ENCODE measurements at regions not wholly inside any gene's neighbourhood (a gene's known extent, or its start where the extent isn't known, plus 50 kb on each side); places are given as distances from the start of the nearest gene placed in this dataset.

DNA sequence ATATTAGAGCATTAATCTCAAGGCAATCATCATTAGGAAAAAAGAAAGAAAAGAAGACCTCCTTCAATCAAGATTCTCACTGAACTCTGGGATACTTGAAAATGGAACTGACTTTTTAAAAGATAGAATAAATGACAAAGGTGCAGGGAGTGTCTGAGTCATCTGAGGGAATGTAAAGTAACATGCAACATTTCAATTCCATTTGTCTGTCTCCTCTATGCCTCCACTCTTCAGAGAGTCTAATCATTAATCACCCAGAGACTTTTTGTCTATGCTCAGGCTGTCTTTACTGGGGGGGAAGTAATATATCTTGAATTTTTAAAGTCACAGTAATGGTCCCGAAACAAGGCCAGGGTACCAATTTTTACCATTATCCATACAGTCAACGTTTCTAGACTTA lies 55.0 kb upstream of the PACRGL start:
- Mint-ChIP-seq H3K4me1 (no peaks in the 10 kb centered on the region), H3K27me3 (ENCODE audit: low read depth in 2 of 2) (peaks cover 0 to 3% of the 10 kb centered on the region in 2 donors), H3K4me3 (no peak overlapping the region), H3K27ac (no peak overlapping the region), H3K36me3 (no peaks in the 10 kb centered on the region), H3K9me3 (no peaks in the 10 kb centered on the region)
- ATAC-seq (no peak), DNase-seq (no peak)
- TF ChIP-seq CTCF (IDR thresholded peaks at IDR 0.05) = no peak
- intact Hi-C loops (cut with micrococcal nuclease) = no loop called here
- Histone ChIP-seq H3K27ac (ENCODE audit: low read length) (no peak overlapping the region), H3K4me3 (ENCODE audit: low read length) (no peak overlapping the region), H3K9me3 (ENCODE audit: control insufficient read depth, insufficient read depth, low read length) (no peaks in the 10 kb centered on the region), H3K27me3 (ENCODE audit: control insufficient read depth, insufficient read depth, low read length) (no peaks in the 10 kb centered on the region), H3K4me1 (ENCODE audit: control insufficient read depth, insufficient read depth, low read length) (no peaks in the 10 kb centered on the region), H3K36me3 (ENCODE audit: control insufficient read depth, insufficient read depth, low read length) (no peaks in the 10 kb centered on the region)
- no CpG with 5 or more reads among the region's 2 CpGs for WGBS (ENCODE audit: insufficient coverage)

GRCh38 chr4:20646287-20646686 lies 54.0 kb upstream of the PACRGL start:
- Mint-ChIP-seq H3K27ac (no peak overlapping the region), H3K27me3 (ENCODE audit: low read depth in 2 of 2) (peaks cover 0 to 5% of the 10 kb centered on the region in 2 donors), H3K36me3 (no peaks in the 10 kb centered on the region), H3K4me1 (no peaks in the 10 kb centered on the region), H3K9me3 (no peaks in the 10 kb centered on the region), H3K4me3 (no peak overlapping the region)
- Histone ChIP-seq H3K4me3 (ENCODE audit: low read length) (no peak overlapping the region), H3K36me3 (ENCODE audit: control insufficient read depth, insufficient read depth, low read length) (no peaks in the 10 kb centered on the region), H3K27me3 (ENCODE audit: control insufficient read depth, insufficient read depth, low read length) (no peaks in the 10 kb centered on the region), H3K27ac (ENCODE audit: low read length) (no peak overlapping the region), H3K9me3 (ENCODE audit: control insufficient read depth, insufficient read depth, low read length) (no peaks in the 10 kb centered on the region), H3K4me1 (ENCODE audit: control insufficient read depth, insufficient read depth, low read length) (no peaks in the 10 kb centered on the region)
- DNase-seq (no peak), ATAC-seq (no peak)
- TF ChIP-seq CTCF (IDR thresholded peaks at IDR 0.05) = no peak
- intact Hi-C loops (cut with micrococcal nuclease) = no loop called here

Data from natural killer cell (primary cell).